Transverse colon (tissue), 4 donors: ENCODE measurements at regions not wholly inside any gene's neighbourhood (a gene's known extent, or its start where the extent isn't known, plus 50 kb on each side); places are given as distances from the start of the nearest gene placed in this dataset.
"Not testable (repeated sequence)": the region's sequence is repeated elsewhere in the genome, so short reads cannot be mapped to it uniquely, and the experiment has no call there.

Experiments
- DNase-seq: peaks from one replicate; pipeline ENCODE4 v3.0.0-alpha.2; 2019
- H3K27ac ChIP-seq, 4 donors: fragments of 200-600 bp; sonication (generic); 2 replicates each; pipeline ENCODE4 v1.5.1; 2016 to 2018; ENCODE audit warnings: inconsistent platforms in 4 of 4
- H3K27me3 ChIP-seq: fragments of 200-600 bp; sonication (generic); 2 replicates; pipeline ENCODE4 v1.5.1; 2017; ENCODE audit warnings: inconsistent platforms
- H3K36me3 ChIP-seq, 4 donors: fragments of 200-600 bp; sonication (generic); 2 replicates each; pipeline ENCODE4 v1.5.1; 2017 to 2019; ENCODE audit warnings: inconsistent platforms in 4 of 4
- H3K4me1 ChIP-seq, 4 donors: fragments of 200-600 bp; sonication (generic); 2 replicates each; pipeline ENCODE4 v1.5.1; 2017 to 2020; ENCODE audit warnings: inconsistent platforms in 4 of 4
- H3K4me3 ChIP-seq, 4 donors: fragments of 200-600 bp; sonication (generic); 1 replicate in 1 of 4; 2 replicates in 3 of 4; pipeline versions ENCODE4 v1.5.1 to v1.6.1; 2017 to 2019; ENCODE audit warnings: inconsistent platforms in 4 of 4
- H3K9me3 ChIP-seq, 2 donors: fragments of 200-600 bp; sonication (generic); 2 replicates each; pipeline ENCODE4 v1.5.1; 2017 to 2019; ENCODE audit warnings: inconsistent platforms in 2 of 2
- EP300 ChIP-seq: sonication (generic); formaldehyde crosslinking; IDR thresholded peaks from one replicate; pipeline ENCODE4 v1.6.1; 2017; ENCODE audit warnings: antibody characterized with exemption, low read depth
- POLR2A ChIP-seq: fragments of 450-650 bp; IDR thresholded peaks from one replicate; pipeline ENCODE4 v1.6.1; 2016; ENCODE audit warnings: antibody characterized with exemption, mild to moderate bottlenecking, moderate library complexity
- POLR2AphosphoS5 ChIP-seq, 3 donors: sonication (generic); formaldehyde crosslinking; IDR thresholded peaks; one replicate each; pipeline ENCODE4 v1.6.1; 2016; ENCODE audit warnings: antibody characterized with exemption in 3 of 3
- WGBS, 2 donors: methylation state at CpG; one replicate each; pipeline ENCODE4 v1.1.5; 2018; ENCODE audit warnings: low coverage in 1 of 2; 5-methylcytosine and 5-hydroxymethylcytosine counted together
- in situ Hi-C, 4 donors: fragments of 200-750 bp; cut with MboI; loops; one replicate each; pipeline versions ENCODE4 v1.15.0 to v1.15.1; 2017; ENCODE audit warnings: low sequenced_read_pairs in 3 of 4, low pct_ligation_motif_present in 1 of 4, low pct_unique_long_range_greater_than_20kb in 1 of 4
- intact Hi-C: fragments of 100-400 bp; cut with DNase I; formaldehyde crosslinking; loops from one replicate; pipeline ENCODE4 v1.15.1; 2023; ENCODE audit warnings: low total_unique reads
- TF ChIP-seq, protein P1 (sequence below), 5 experiments: fragments of 200-600 bp in 3 of 5; fragments of 450-650 bp in 2 of 5; sonication (generic) in 3 of 5; IDR thresholded peaks; 1 replicate in 2 of 5; 2 replicates in 3 of 5; pipeline ENCODE4 v1.5.1; 2016 to 2017; ENCODE audit warnings: antibody characterized with exemption in 5 of 5, inconsistent platforms in 3 of 5, mild to moderate bottlenecking in 2 of 5, moderate library complexity in 1 of 5

DNA sequence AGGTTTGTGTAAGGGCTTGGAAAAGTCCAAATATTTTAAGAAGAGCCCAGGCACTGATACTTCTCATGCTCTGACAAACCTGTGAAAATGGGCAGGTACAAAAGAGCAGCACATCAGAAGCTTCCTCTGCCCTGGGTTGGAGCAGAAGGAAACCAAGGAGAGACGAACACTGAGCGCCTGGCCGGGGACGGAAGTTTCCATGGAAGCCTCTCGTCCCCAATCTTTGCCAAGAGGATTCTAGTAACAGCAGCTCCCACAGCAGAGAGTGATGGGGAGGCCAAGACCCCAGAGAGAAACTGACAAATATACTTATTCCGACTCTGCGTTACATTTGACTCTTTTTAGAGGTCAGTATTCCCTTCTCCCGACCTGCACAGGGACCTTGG, 268.5 kb downstream of the C16orf95 start:
- intact Hi-C loops = no loop called here
- Histone ChIP-seq H3K27ac (no peak overlapping the region), H3K4me3 (no peak overlapping the region), H3K9me3 (no peaks in the 10 kb centered on the region), H3K36me3 (no peaks in the 10 kb centered on the region), H3K27me3 (peaks cover 25% of the 10 kb centered on the region), H3K4me1 (no peaks in the 10 kb centered on the region)
- in situ Hi-C loops = no loop called here
- TF ChIP-seq EP300 = no peak
- no peak for TF ChIP-seq POLR2AphosphoS5 (IDR thresholded peaks at IDR 0.05)
- TF ChIP-seq POLR2A = no peak
- TF ChIP-seq, protein P1, sequence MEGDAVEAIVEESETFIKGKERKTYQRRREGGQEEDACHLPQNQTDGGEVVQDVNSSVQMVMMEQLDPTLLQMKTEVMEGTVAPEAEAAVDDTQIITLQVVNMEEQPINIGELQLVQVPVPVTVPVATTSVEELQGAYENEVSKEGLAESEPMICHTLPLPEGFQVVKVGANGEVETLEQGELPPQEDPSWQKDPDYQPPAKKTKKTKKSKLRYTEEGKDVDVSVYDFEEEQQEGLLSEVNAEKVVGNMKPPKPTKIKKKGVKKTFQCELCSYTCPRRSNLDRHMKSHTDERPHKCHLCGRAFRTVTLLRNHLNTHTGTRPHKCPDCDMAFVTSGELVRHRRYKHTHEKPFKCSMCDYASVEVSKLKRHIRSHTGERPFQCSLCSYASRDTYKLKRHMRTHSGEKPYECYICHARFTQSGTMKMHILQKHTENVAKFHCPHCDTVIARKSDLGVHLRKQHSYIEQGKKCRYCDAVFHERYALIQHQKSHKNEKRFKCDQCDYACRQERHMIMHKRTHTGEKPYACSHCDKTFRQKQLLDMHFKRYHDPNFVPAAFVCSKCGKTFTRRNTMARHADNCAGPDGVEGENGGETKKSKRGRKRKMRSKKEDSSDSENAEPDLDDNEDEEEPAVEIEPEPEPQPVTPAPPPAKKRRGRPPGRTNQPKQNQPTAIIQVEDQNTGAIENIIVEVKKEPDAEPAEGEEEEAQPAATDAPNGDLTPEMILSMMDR (IDR thresholded peaks at IDR 0.05) = no peak
- WGBS, 2 donors = 83 to 92% methylated on average over 2 to 8 of the region's 8 CpGs
- DNase-seq = no peak

- H3K27ac ChIP-seq, H3K9me3 ChIP-seq, intact Hi-C loops, H3K36me3 ChIP-seq, in situ Hi-C loops, H3K4me1 ChIP-seq, H3K4me3 ChIP-seq, DNase-seq: not testable (repeated sequence)
- 39 to 48% methylated on average over 3 to 7 of the region's 7 CpGs for WGBS, 2 donors
- H3K27me3 ChIP-seq = peaks cover 30% of the 10 kb centered on the region
Measured at GRCh38 chr16:87049216-87049615, 268.0 kb downstream of the C16orf95 start.

DNA sequence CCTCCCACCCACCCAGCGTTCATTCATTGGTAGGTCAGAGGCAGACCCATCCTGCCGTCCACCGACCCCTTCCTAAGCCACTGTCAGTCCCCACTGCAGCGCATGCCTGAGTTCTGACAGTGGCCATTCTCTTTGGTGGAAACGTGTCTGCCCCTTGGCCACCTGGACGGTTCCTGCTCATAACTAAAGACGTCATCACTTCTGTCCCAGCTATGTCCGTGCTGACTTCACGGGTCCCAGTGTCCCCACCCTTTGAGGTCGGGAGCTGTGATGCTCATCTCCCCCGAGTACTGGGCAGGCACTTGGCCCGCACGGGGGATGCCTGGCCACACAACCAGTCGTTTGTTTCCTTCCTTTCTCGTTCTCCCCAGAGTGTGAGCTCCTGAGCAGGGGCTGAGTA, 267.1 kb downstream of the C16orf95 start:
- peaks cover 36% of the 10 kb centered on the region for H3K27me3 ChIP-seq
- H3K4me1 ChIP-seq = no peaks in the 10 kb centered on the region
- H3K4me3 ChIP-seq = no peak overlapping the region
- intact Hi-C loops (no loop called here), in situ Hi-C loops (loop anchor here in 3 of 4 donors (10.0 to 25.0 kb wide), 3 partner anchors 212 to 485 kb away; partner anchors contain the start of gene FOXC2 (in 1 of the 3))
- no peaks in the 10 kb centered on the region for H3K36me3 ChIP-seq
- H3K9me3 ChIP-seq = peaks cover 0 to 3% of the 10 kb centered on the region in 2 donors
- DNase-seq = no peak
- 60 to 89% methylated on average over 5 to 15 of the region's 15 CpGs for WGBS, 2 donors
- no peak for TF ChIP-seq EP300
- TF ChIP-seq POLR2A = no peak
- TF ChIP-seq, protein P1 (IDR thresholded peaks at IDR 0.05) = no peak
- no peak for TF ChIP-seq POLR2AphosphoS5 (IDR thresholded peaks at IDR 0.05)
- H3K27ac ChIP-seq = no peak overlapping the region

- no peak for TF ChIP-seq EP300
- TF ChIP-seq POLR2AphosphoS5 (IDR thresholded peaks at IDR 0.05) = no peak
- TF ChIP-seq POLR2A = no peak
- TF ChIP-seq, protein P1 (IDR thresholded peaks at IDR 0.05) = no peak
Measured at GRCh38 chr16:87051526-87052320, 265.5 kb downstream of the C16orf95 start.

More at GRCh38 chr16:87051526-87052320, 265.5 kb downstream of the C16orf95 start:
- DNase-seq = no peak
- Histone ChIP-seq H3K36me3 (no peaks in the 10 kb centered on the region), H3K4me3 (no peak overlapping the region), H3K9me3 (peaks cover 0 to 3% of the 10 kb centered on the region in 2 donors), H3K27me3 (peaks cover 42% of the 10 kb centered on the region), H3K4me1 (no peaks in the 10 kb centered on the region), H3K27ac (no peak overlapping the region)
- intact Hi-C loops = no loop called here
- WGBS, 2 donors = 76 to 89% methylated on average over 2 to 18 of the region's 18 CpGs
- in situ Hi-C loops = loop anchor here in 3 of 4 donors (10.0 to 25.0 kb wide), 3 partner anchors 211 to 487 kb away; partner anchors contain the start of gene FOXC2 (in 1 of the 3)
